ENCODE measurements at regions not wholly inside any gene's neighbourhood (a gene's known extent, or its start where the extent isn't known, plus 50 kb on each side); places are given as distances from the start of the nearest gene placed in this dataset.

DNA sequence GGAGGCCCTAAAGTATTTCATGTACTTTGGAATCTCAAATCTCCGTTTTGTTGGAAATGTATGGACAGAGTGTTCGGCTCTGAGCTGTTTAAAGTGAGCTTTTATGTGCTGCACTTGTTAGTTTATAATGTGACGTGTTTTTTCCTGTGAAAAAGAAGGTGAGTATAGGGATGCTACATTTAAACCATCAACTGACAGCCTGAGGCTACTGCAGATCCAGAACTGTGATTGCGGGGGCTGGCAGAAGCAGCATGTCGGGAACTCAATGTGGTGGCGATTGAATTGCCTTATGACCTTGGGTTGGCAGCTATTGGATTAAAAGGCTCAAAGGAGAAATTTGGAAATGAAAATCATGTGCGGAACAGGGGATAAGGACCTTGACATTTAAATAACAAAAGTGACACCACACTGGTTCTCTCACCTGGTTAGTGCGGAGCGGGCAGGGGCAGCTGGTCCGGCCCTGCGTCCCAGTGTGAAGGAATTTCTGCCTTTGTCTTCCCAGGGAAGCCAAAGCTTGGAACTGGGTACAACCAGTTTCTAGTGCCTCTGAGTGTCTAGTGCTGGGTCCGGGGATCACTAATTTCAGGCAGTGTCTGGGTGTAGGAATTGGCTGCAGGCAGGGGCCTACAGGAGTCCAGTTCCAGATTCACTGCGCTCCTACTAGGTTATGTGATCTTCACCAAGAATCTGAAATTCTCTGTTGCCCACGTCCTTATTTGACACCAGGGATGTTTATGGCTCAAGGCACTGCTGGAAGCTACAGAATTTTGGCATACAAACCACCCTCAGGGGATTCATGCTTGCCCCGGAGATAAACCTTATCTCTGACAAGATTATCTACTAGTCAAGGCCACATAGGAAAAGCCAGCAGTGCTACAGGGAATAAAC, 120.7 kb upstream of the ERCC6L2 start:
- no peak overlapping the region for H2AFZ ChIP-seq (ENCODE audit: low read depth, low read length)
- peaks cover 31 to 50% of the 10 kb centered on the region in 2 experiments for H3K27me3 ChIP-seq (ENCODE audit: control insufficient read depth in 2 of 2, insufficient read depth in 2 of 2, low read length in 2 of 2)
- no peak overlapping the region for H3K4me2 ChIP-seq (ENCODE audit: insufficient read depth, low read length)
- BruUV-seq (replicated peaks): no TSS peak
- DNase-seq (ENCODE audit: extremely low read depth in 1 of 4, low spot score in 3 of 4) (no peak), FAIRE-seq (no peak), ATAC-seq (no peak)
- no peaks in the 10 kb centered on the region for H3K79me2 ChIP-seq (ENCODE audit: control insufficient read depth, insufficient read depth, low read length)
- H3K4me3 ChIP-seq: no peak overlapping the region
- intact Hi-C loops (cut with micrococcal nuclease) (no loop called here), in situ Hi-C loops (cut with MboI) (no loop called here)
- CTCF ChIA-PET (ENCODE audit: low intra/inter-chr PET ratio): no interaction called here
- no peak overlapping the region for H3K9ac ChIP-seq (ENCODE audit: insufficient read depth in 1 of 2, low read depth in 2 of 2, low read length in 2 of 2)
- no peaks in the 10 kb centered on the region; a peak in 3 of 5 replicates for H3K4me1 ChIP-seq (replicated peaks in 1 of 2; ENCODE audit: control insufficient read depth in 2 of 2, insufficient read depth in 2 of 2, low read length in 2 of 2)
- POLR2A ChIA-PET: interaction anchor here (1.9 kb wide), 1 partner anchor 12 kb away, joined by 12 read pairs; no protein-coding TSS in a partner anchor
- no peaks in the 10 kb centered on the region for H3K9me1 ChIP-seq (ENCODE audit: control insufficient read depth, insufficient read depth, low read length)
- H3K36me3 ChIP-seq (ENCODE audit: control insufficient read depth, insufficient read depth, low read length): no peaks in the 10 kb centered on the region
- H4K20me1 ChIP-seq (replicated peaks; ENCODE audit: control insufficient read depth, insufficient read depth, low read length): 0 out of 2 replicates have a peak, but pooled peaks cover 4% of the 10 kb centered on the region
- no peak overlapping the region for H3K27ac ChIP-seq (ENCODE audit: extremely low read depth, low read depth, low read length)
- no peaks in the 10 kb centered on the region for H3K9me3 ChIP-seq (replicated peaks; ENCODE audit: control insufficient read depth, insufficient read depth, low read depth, low read length)
- TF ChIP-seq ZBTB1 (CRISPR knock-in tag; IDR thresholded peaks at IDR 0.05; ENCODE audit: borderline replicate concordance, low read depth) (no peak), ZNF347 (CRISPR knock-in tag; IDR thresholded peaks at IDR 0.05; ENCODE audit: low read depth) (no peak), NFIC (IDR thresholded peaks at IDR 0.05) (no peak), TRIM24 (IDR thresholded peaks at IDR 0.05) (no peak), EGR1 (conservative IDR thresholded peaks at IDR 0.05) (no peak), NR4A1 (CRISPR knock-in tag; IDR thresholded peaks at IDR 0.05) (no peak), NR4A1 (tag; IDR thresholded peaks at IDR 0.05) (no peak), EP300 (IDR thresholded peaks at IDR 0.05; ENCODE audit: low read length) (no peak), ZFPM2 (CRISPR knock-in tag; IDR thresholded peaks at IDR 0.05) (no peak)
- WGBS (ENCODE audit: insufficient coverage, low coverage, missing lambda C conversion rate): 3% methylated on average over 11 of the region's 15 CpGs

Measured in K562 (cell line).